Neural progenitor cell (in vitro differentiated cells): ENCODE measurements at regions not wholly inside any gene's neighbourhood (a gene's known extent, or its start where the extent isn't known, plus 50 kb on each side); places are given as distances from the start of the nearest gene placed in this dataset.

ENCODE experiments used
- DNase-seq: peaks from one replicate; pipeline ENCODE4 v3.0.0-alpha.2; 2016; ENCODE audit warnings: low spot score
- H2AFZ ChIP-seq: fragments of 200-600 bp; sonication (generic); replicated peaks from 2 replicates; pipeline ENCODE4 v1.6.1; 2016; ENCODE audit warnings: antibody characterized with exemption
- H3F3A ChIP-seq: fragments of 200-600 bp; sonication (generic); 2 replicates; pipeline ENCODE4 v1.6.1; 2016; ENCODE audit warnings: antibody characterized with exemption, low read depth
- H3K27ac ChIP-seq: fragments of 200-600 bp; sonication (generic); 2 replicates; pipeline ENCODE4 v1.5.1; 2016; ENCODE audit warnings: mild to moderate bottlenecking
- H3K27me3 ChIP-seq: fragments of 200-600 bp; sonication (generic); 2 replicates; pipeline ENCODE4 v1.6.1; 2016; ENCODE audit warnings: mild to moderate bottlenecking, moderate library complexity
- H3K36me3 ChIP-seq: fragments of 200-600 bp; sonication (generic); 2 replicates; pipeline ENCODE4 v1.5.1; 2016
- H3K4me1 ChIP-seq: fragments of 200-600 bp; sonication (generic); 2 replicates; pipeline ENCODE4 v1.6.1; 2016; ENCODE audit warnings: mixed run types
- H3K4me2 ChIP-seq: fragments of 200-600 bp; sonication (generic); 2 replicates; pipeline ENCODE4 v1.6.1; 2016
- H3K4me3 ChIP-seq: fragments of 200-600 bp; sonication (generic); 2 replicates; pipeline ENCODE4 v1.5.1; 2016
- H3K79me2 ChIP-seq: fragments of 200-600 bp; sonication (generic); 2 replicates; pipeline ENCODE4 v1.6.1; 2016; ENCODE audit warnings: low read depth
- H3K9ac ChIP-seq: fragments of 200-600 bp; sonication (generic); 2 replicates; pipeline ENCODE4 v1.6.1; 2016
- H3K9me3 ChIP-seq: fragments of 200-600 bp; sonication (generic); 2 replicates; pipeline ENCODE4 v1.5.1; 2016; ENCODE audit warnings: low read depth
- H4K20me1 ChIP-seq: fragments of 200-600 bp; sonication (generic); 2 replicates; pipeline ENCODE4 v1.6.1; 2016; ENCODE audit warnings: low read depth
- H3K27ac Mint-ChIP-seq: 3 replicates; pipeline ENCODE4 v1.8.0; 2021; ENCODE audit warnings: mixed read lengths
- H3K27me3 Mint-ChIP-seq: 2 replicates; pipeline ENCODE4 v1.8.0; 2022; ENCODE audit warnings: low read depth, mild to moderate bottlenecking, inconsistent platforms, moderate library complexity, mixed read lengths; ENCODE audit not compliant: insufficient read depth
- H3K36me3 Mint-ChIP-seq: 3 replicates; pipeline ENCODE4 v1.8.0; 2021; ENCODE audit warnings: mixed read lengths
- H3K4me1 Mint-ChIP-seq: 3 replicates; pipeline ENCODE4 v1.8.0; 2021; ENCODE audit warnings: mixed read lengths
- H3K4me3 Mint-ChIP-seq: 3 replicates; pipeline ENCODE4 v1.8.0; 2021; ENCODE audit warnings: mild to moderate bottlenecking, moderate library complexity, mixed read lengths
- H3K9me3 Mint-ChIP-seq: 3 replicates; pipeline ENCODE4 v1.8.0; 2020; ENCODE audit warnings: mixed read lengths
- EZH2 ChIP-seq: fragments of 200-600 bp; sonication (generic); IDR thresholded peaks from 2 replicates; pipeline ENCODE4 v1.6.1; 2017; ENCODE audit warnings: antibody characterized with exemption, mild to moderate bottlenecking, moderate library complexity
- EZH2phosphoT487 ChIP-seq: fragments of 200-600 bp; sonication (generic); IDR thresholded peaks from 2 replicates; pipeline ENCODE4 v1.6.1; 2017; ENCODE audit warnings: antibody characterized with exemption
- TF ChIP-seq, protein P1 (sequence below): fragments of 200-600 bp; sonication (generic); IDR thresholded peaks from 2 replicates; pipeline ENCODE4 v1.5.1; 2017; ENCODE audit warnings: antibody characterized with exemption, mild to moderate bottlenecking

DNA sequence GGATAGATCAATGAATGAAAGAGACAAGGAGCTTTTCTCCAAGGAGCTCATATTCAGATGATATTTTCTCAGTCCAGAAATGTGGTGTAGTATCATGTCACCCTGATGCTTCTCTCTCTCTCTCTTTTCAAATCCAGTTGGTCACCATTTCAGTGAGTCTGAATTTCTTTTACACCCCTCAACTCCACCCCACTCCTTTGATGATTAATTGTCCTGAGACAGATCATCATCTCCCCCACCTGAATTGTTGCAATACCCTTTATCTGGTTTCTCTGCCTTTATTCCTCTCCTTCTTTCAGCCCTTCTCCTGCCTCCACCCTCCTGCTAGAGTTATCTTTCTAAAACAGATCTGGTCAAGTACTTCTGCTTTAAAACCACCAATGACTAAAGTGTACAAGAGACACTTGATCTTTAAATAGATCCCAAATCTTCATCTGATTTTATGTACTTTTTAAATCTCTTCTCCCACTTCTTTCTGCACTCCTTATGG, 299.8 kb downstream of the KLF5 start:
- TF ChIP-seq, protein P1, sequence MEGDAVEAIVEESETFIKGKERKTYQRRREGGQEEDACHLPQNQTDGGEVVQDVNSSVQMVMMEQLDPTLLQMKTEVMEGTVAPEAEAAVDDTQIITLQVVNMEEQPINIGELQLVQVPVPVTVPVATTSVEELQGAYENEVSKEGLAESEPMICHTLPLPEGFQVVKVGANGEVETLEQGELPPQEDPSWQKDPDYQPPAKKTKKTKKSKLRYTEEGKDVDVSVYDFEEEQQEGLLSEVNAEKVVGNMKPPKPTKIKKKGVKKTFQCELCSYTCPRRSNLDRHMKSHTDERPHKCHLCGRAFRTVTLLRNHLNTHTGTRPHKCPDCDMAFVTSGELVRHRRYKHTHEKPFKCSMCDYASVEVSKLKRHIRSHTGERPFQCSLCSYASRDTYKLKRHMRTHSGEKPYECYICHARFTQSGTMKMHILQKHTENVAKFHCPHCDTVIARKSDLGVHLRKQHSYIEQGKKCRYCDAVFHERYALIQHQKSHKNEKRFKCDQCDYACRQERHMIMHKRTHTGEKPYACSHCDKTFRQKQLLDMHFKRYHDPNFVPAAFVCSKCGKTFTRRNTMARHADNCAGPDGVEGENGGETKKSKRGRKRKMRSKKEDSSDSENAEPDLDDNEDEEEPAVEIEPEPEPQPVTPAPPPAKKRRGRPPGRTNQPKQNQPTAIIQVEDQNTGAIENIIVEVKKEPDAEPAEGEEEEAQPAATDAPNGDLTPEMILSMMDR = no peak
- no peak for TF ChIP-seq EZH2phosphoT487
- TF ChIP-seq EZH2 = no peak
- DNase-seq = no peak
- H3K4me1 Mint-ChIP-seq = no peaks in the 10 kb centered on the region
- no peak overlapping the region for H3K27ac ChIP-seq
- no peak overlapping the region for H3K9ac ChIP-seq
- no peaks in the 10 kb centered on the region for H3F3A ChIP-seq
- no peaks in the 10 kb centered on the region for H3K27me3 ChIP-seq
- H3K9me3 ChIP-seq = no peaks in the 10 kb centered on the region
- H3K9me3 Mint-ChIP-seq = no peaks in the 10 kb centered on the region
- H3K27me3 Mint-ChIP-seq = no peaks in the 10 kb centered on the region
- no peaks in the 10 kb centered on the region for H3K36me3 Mint-ChIP-seq
- no peaks in the 10 kb centered on the region for H4K20me1 ChIP-seq
- no peaks in the 10 kb centered on the region for H3K4me1 ChIP-seq
- H3K4me2 ChIP-seq = no peak overlapping the region
- no peak overlapping the region for H3K4me3 Mint-ChIP-seq
- no peaks in the 10 kb centered on the region for H3K36me3 ChIP-seq
- H3K27ac Mint-ChIP-seq = no peak overlapping the region
- H3K4me3 ChIP-seq = no peak overlapping the region
- H3K79me2 ChIP-seq = no peaks in the 10 kb centered on the region
- H2AFZ ChIP-seq = no peak overlapping the region

DNA sequence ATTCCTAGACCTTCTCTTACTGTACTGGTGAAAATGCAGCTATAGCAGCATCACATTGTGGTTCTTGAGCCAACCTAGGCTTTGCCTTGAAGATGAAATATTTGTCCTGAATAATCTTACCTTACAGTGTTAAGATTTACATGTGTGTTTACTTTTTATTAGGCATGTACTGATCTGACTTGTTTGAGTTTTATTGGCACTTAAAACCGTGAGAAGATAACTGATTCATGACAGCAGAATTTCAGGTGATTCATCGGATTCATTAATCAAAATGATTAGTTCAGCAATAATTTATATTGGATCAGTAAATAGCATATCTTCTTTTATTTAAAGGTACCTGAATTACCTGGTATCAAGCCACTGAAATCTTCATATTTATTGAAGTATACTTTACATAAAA, 296.3 kb downstream of the KLF5 start:
- H2AFZ ChIP-seq = no peak overlapping the region
- no peaks in the 10 kb centered on the region for H3F3A ChIP-seq
- Mint-ChIP-seq H3K9me3 (no peaks in the 10 kb centered on the region), H3K27me3 (no peaks in the 10 kb centered on the region), H3K36me3 (no peaks in the 10 kb centered on the region), H3K4me3 (no peak overlapping the region), H3K27ac (no peak overlapping the region), H3K4me1 (no peaks in the 10 kb centered on the region)
- no peaks in the 10 kb centered on the region for H3K79me2 ChIP-seq
- DNase-seq = no peak
- H3K9me3 ChIP-seq = no peaks in the 10 kb centered on the region
- no peak overlapping the region for H3K27ac ChIP-seq
- no peak overlapping the region for H3K9ac ChIP-seq
- H3K4me2 ChIP-seq = no peak overlapping the region
- H3K4me3 ChIP-seq = no peak overlapping the region
- no peaks in the 10 kb centered on the region for H3K36me3 ChIP-seq
- no peaks in the 10 kb centered on the region for H4K20me1 ChIP-seq
- H3K27me3 ChIP-seq = no peaks in the 10 kb centered on the region
- no peaks in the 10 kb centered on the region for H3K4me1 ChIP-seq
- no peak for TF ChIP-seq EZH2phosphoT487
- no peak for TF ChIP-seq EZH2
- TF ChIP-seq, protein P1 = no peak

- no peaks in the 10 kb centered on the region for H3K27me3 Mint-ChIP-seq
- Histone ChIP-seq H3F3A (no peaks in the 10 kb centered on the region), H3K9ac (no peak overlapping the region), H3K9me3 (no peaks in the 10 kb centered on the region), H3K27ac (no peak overlapping the region), H3K79me2 (no peaks in the 10 kb centered on the region), H3K4me1 (no peaks in the 10 kb centered on the region), H4K20me1 (no peaks in the 10 kb centered on the region), H2AFZ (no peak overlapping the region), H3K4me3 (no peak overlapping the region), H3K36me3 (no peaks in the 10 kb centered on the region), H3K4me2 (no peak overlapping the region), H3K27me3 (no peaks in the 10 kb centered on the region)
- no peak for DNase-seq
- H3K9me3 Mint-ChIP-seq = no peaks in the 10 kb centered on the region
- TF ChIP-seq EZH2 (no peak), EZH2phosphoT487 (no peak)
- TF ChIP-seq, protein P1 = no peak
- H3K27ac Mint-ChIP-seq = no peak overlapping the region
- no peaks in the 10 kb centered on the region for H3K36me3 Mint-ChIP-seq
- no peak overlapping the region for H3K4me3 Mint-ChIP-seq
- H3K4me1 Mint-ChIP-seq = no peaks in the 10 kb centered on the region
Observed at GRCh38 chr13:73351730-73352129, 292.9 kb downstream of the KLF5 start.
